ENCODE measurements at regions not wholly inside any gene's neighbourhood (a gene's known extent, or its start where the extent isn't known, plus 50 kb on each side); places are given as distances from the start of the nearest gene placed in this dataset.

DNA sequence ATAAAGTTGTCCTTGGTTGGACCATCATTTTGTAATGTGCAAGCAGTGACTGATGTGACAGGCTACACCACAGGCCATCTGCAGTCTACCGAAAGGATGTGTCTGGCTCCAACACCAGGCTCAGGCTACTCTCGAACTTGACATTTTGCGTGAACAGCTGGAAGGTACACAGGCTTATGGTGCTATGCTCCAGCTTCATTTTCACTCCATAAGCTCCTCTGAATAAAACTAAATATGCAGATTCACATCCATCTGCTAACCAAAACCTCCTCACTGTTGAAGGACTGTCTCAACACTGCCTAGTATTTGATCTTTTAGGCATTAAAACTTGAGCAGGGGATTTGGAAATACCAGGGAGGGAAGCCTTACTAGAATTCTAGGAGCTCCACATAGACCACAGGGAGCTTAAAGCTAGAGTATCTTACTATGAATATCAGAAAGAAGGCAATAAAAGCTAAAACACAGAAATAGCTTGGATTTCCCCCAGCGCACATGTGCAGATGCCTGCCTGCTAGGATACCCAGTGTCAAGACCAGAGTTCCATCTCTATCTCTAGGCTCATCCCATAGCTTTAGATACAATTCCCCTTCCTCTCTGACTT lies 383.9 kb upstream of the FAT3 start:
- no peak overlapping the region for H3K4me3 ChIP-seq (ENCODE audit: low read depth in 1 of 2, low read length in 2 of 2)
- H3K36me3 ChIP-seq (ENCODE audit: control insufficient read depth in 1 of 2, insufficient read depth in 2 of 2, low read length in 2 of 2) = no peaks in the 10 kb centered on the region

DNA sequence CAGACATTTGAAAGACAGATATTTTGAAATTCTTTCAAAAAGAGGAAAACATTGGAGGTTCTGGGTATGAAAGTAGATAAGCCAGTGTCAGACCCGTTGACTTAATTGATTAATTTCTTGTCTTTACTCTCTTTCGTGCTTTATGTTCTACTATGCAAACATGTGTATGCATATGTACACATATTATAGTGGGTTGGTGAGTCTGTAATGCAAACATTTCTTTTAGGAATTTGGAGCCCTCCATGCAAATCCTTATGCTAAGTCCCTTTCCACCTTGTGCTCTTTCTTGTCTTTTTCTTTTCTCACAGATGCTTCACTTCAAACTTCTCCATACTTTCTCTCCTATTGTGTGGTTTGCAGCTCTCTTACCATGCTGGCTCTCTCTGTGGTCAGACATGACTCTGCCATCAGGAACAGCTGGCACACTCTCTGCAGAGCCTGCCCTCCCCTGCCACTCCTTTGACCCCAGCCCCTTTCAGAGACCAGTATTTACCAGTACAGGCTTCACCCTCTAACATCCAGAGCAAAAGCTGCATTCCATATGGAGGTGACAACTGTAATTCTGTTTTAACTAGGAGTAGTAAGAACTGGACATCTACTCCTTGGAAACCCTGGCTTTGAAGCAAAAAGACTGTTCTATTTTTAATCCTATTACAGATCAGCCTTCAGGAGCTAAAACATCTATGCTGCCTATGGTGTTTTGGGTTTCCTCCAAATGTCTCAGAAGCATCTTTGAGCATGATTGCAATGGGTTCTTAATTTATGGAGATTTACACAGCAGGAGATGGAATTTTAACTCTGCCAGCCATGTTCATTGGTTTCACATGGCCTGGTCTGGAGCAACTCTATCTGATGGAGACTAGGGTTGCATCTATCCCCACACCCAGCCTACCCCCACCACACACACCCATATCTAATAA lies 386.9 kb upstream of the FAT3 start:
- Histone ChIP-seq H3K9me3 (ENCODE audit: control insufficient read depth in 1 of 2, low read length in 2 of 2) (no peaks in the 10 kb centered on the region), H3K4me1 (ENCODE audit: control insufficient read depth in 1 of 2, insufficient read depth in 2 of 2, low read length in 2 of 2) (no peaks in the 10 kb centered on the region), H3K36me3 (ENCODE audit: control insufficient read depth in 1 of 2, insufficient read depth in 2 of 2, low read length in 2 of 2) (no peaks in the 10 kb centered on the region), H3K9ac (ENCODE audit: low read depth in 1 of 2, low read length in 2 of 2) (no peak overlapping the region), H3K4me3 (ENCODE audit: low read depth in 1 of 2, low read length in 2 of 2) (no peak overlapping the region), H3K27ac (ENCODE audit: low read depth, low read length) (no peak overlapping the region), H3K27me3 (ENCODE audit: control insufficient read depth in 1 of 2, insufficient read depth in 2 of 2, low read length in 2 of 2) (no peaks in the 10 kb centered on the region)

More for the DNA sequence above, 383.9 kb upstream of the FAT3 start:
- no peak overlapping the region for H3K27ac ChIP-seq (ENCODE audit: low read depth, low read length)
- no peaks in the 10 kb centered on the region for H3K27me3 ChIP-seq (ENCODE audit: control insufficient read depth in 1 of 2, insufficient read depth in 2 of 2, low read length in 2 of 2)
- H3K9ac ChIP-seq (ENCODE audit: low read depth in 1 of 2, low read length in 2 of 2) = no peak overlapping the region
- H3K9me3 ChIP-seq (ENCODE audit: control insufficient read depth in 1 of 2, low read length in 2 of 2) = no peaks in the 10 kb centered on the region
- H3K4me1 ChIP-seq (ENCODE audit: control insufficient read depth in 1 of 2, insufficient read depth in 2 of 2, low read length in 2 of 2) = no peaks in the 10 kb centered on the region

DNA sequence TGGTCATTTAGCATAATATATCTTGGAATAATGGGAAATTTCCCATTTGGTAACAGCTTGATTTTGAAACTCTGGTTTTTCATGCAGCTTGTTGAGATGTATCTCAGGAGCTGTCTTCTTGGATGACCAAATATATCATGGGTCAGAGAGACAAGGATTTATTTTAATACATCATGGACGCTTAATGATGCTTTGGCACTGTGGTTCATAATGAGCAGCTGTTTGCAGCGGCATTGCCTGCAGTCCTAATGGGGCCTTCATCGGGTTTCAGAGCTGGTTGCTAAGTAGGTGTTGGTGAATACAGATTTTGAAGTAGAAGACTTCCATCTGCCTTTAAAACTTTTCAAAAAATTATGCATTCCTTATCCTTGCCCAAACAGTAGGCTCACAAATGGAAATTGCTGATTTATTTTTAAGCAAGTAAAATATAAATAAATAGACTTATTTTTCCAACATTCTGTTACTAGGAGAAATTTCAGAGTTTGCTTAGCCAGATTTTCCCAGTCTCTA lies 389.5 kb upstream of the FAT3 start:
- H3K36me3 ChIP-seq (ENCODE audit: control insufficient read depth in 1 of 2, insufficient read depth in 2 of 2, low read length in 2 of 2) = no peaks in the 10 kb centered on the region
- peaks cover 0 to 3% of the 10 kb centered on the region in 2 donors for H3K9me3 ChIP-seq (ENCODE audit: control insufficient read depth in 1 of 2, low read length in 2 of 2)
- H3K9ac ChIP-seq (ENCODE audit: low read depth in 1 of 2, low read length in 2 of 2) = no peak overlapping the region
- no peaks in the 10 kb centered on the region for H3K4me1 ChIP-seq (ENCODE audit: control insufficient read depth in 1 of 2, insufficient read depth in 2 of 2, low read length in 2 of 2)
- H3K27ac ChIP-seq (ENCODE audit: low read depth, low read length) = no peak overlapping the region
- H3K4me3 ChIP-seq (ENCODE audit: low read depth in 1 of 2, low read length in 2 of 2) = no peak overlapping the region
- H3K27me3 ChIP-seq (ENCODE audit: control insufficient read depth in 1 of 2, insufficient read depth in 2 of 2, low read length in 2 of 2) = no peaks in the 10 kb centered on the region

DNA sequence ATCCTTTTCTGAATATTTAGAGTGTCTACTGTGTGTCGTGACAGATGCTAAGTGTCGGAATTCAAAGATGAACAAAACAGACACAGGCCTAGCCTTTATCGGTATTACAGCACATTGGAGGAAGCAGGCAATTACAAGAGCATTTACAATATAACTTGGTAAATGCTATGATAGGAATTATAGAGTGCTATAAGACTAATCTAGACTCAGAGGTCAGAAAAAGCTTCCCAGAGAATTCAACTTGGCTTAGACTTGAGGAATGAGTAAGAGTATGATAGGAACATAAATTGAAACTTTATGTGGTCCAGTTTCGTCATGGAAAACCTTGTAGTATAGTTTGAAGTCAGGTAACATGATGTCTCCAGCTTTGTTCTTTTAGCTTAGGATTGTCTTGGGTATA lies 395.7 kb upstream of the FAT3 start:
- H3K9ac ChIP-seq (ENCODE audit: low read depth in 1 of 2, low read length in 2 of 2) = no peak overlapping the region
- peaks cover 0 to 3% of the 10 kb centered on the region in 2 donors for H3K9me3 ChIP-seq (ENCODE audit: control insufficient read depth in 1 of 2, low read length in 2 of 2)
- no peak overlapping the region for H3K4me3 ChIP-seq (ENCODE audit: low read depth in 1 of 2, low read length in 2 of 2)
- H3K36me3 ChIP-seq (ENCODE audit: control insufficient read depth in 1 of 2, insufficient read depth in 2 of 2, low read length in 2 of 2) = no peaks in the 10 kb centered on the region
- H3K27me3 ChIP-seq (ENCODE audit: control insufficient read depth in 1 of 2, insufficient read depth in 2 of 2, low read length in 2 of 2) = no peaks in the 10 kb centered on the region
- H3K27ac ChIP-seq (ENCODE audit: low read depth, low read length) = no peak overlapping the region
- H3K4me1 ChIP-seq (ENCODE audit: control insufficient read depth in 1 of 2, insufficient read depth in 2 of 2, low read length in 2 of 2) = no peaks in the 10 kb centered on the region

DNA sequence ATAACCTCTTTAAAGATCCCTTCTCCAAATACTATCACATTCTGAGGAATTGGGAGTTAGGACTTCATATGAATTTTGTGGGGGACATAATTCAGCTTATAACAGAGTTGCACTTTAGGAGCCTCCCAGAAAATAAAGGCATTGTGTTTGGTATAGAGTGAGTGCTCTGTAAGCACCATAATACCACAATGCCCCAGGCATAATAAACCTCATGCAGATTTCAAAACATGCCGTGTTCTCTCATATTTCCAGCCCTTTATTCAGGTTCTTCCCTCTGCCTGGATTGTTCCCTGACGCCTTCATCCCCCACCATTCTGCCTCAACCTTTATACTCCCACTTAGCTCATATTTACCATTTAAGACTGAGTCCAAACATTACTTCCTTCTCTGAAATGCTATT lies 398.8 kb upstream of the FAT3 start:
- Histone ChIP-seq H3K27me3 (ENCODE audit: control insufficient read depth in 1 of 2, insufficient read depth in 2 of 2, low read length in 2 of 2) (no peaks in the 10 kb centered on the region), H3K9me3 (ENCODE audit: control insufficient read depth in 1 of 2, low read length in 2 of 2) (no peaks in the 10 kb centered on the region), H3K9ac (ENCODE audit: low read depth in 1 of 2, low read length in 2 of 2) (no peak overlapping the region), H3K36me3 (ENCODE audit: control insufficient read depth in 1 of 2, insufficient read depth in 2 of 2, low read length in 2 of 2) (no peaks in the 10 kb centered on the region), H3K27ac (ENCODE audit: low read depth, low read length) (no peak overlapping the region), H3K4me3 (ENCODE audit: low read depth in 1 of 2, low read length in 2 of 2) (no peak overlapping the region), H3K4me1 (ENCODE audit: control insufficient read depth in 1 of 2, insufficient read depth in 2 of 2, low read length in 2 of 2) (no peaks in the 10 kb centered on the region)

DNA sequence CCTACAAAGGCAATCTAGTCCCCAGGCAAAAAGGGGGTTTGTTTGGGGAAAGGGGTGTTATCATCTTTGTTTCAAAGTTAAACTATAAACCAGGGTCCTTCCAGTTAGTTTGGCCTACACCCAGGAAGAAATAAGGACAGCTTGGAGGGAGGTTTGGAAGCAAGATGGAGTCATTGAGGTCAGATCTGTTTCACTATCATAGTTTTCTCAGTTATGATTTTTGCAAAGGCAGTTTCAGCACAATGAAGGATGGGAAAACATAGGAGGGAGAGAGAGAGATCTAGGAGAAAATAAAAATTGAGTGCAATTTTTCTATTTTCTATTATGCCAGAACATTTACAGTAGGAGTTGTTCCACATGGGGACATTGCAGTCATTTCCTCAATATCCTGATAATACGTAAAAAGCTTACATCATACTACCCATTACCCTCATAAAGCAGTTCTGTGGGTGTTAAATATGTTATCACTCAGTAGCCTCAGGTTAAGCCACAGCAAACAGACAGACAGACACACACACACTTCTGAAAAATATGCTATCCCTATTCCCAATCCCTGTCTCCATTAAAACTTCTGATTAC lies 401.3 kb upstream of the FAT3 start:
- Histone ChIP-seq H3K27me3 (ENCODE audit: control insufficient read depth in 1 of 2, insufficient read depth in 2 of 2, low read length in 2 of 2) (no peaks in the 10 kb centered on the region), H3K9me3 (ENCODE audit: control insufficient read depth in 1 of 2, low read length in 2 of 2) (no peaks in the 10 kb centered on the region)

DNA sequence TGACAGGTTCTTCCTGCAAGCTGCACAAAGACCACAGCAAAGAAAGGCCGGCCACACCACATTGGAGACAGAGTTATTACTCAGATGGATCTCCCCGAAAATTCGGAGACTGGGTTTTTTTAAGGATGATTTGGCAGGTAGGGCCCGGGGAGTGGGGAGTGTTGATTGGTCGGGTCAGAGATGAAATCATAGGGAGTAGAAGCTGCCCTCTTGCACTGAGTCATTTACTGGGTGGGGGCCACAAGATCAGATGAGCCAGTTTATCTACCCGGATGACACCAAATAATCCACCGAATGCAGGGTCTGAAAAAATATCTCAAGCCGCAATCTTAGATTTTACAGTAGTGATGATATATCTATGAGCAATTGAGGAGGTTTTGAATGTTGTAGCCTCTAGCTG lies 401.8 kb upstream of the FAT3 start:
- Histone ChIP-seq H3K4me3 (ENCODE audit: low read depth in 1 of 2, low read length in 2 of 2) (no peak overlapping the region), H3K27me3 (ENCODE audit: control insufficient read depth in 1 of 2, insufficient read depth in 2 of 2, low read length in 2 of 2) (no peaks in the 10 kb centered on the region), H3K4me1 (ENCODE audit: control insufficient read depth in 1 of 2, insufficient read depth in 2 of 2, low read length in 2 of 2) (no peaks in the 10 kb centered on the region), H3K27ac (ENCODE audit: low read depth, low read length) (no peak overlapping the region), H3K9me3 (ENCODE audit: control insufficient read depth in 1 of 2, low read length in 2 of 2) (no peaks in the 10 kb centered on the region), H3K9ac (ENCODE audit: low read depth in 1 of 2, low read length in 2 of 2) (no peak overlapping the region), H3K36me3 (ENCODE audit: control insufficient read depth in 1 of 2, insufficient read depth in 2 of 2, low read length in 2 of 2) (no peaks in the 10 kb centered on the region)

More for the DNA sequence above, 401.3 kb upstream of the FAT3 start:
- no peak overlapping the region for H3K4me3 ChIP-seq (ENCODE audit: low read depth in 1 of 2, low read length in 2 of 2)
- H3K4me1 ChIP-seq (ENCODE audit: control insufficient read depth in 1 of 2, insufficient read depth in 2 of 2, low read length in 2 of 2) = no peaks in the 10 kb centered on the region
- no peak overlapping the region for H3K27ac ChIP-seq (ENCODE audit: low read depth, low read length)
- no peak overlapping the region for H3K9ac ChIP-seq (ENCODE audit: low read depth in 1 of 2, low read length in 2 of 2)
- no peaks in the 10 kb centered on the region for H3K36me3 ChIP-seq (ENCODE audit: control insufficient read depth in 1 of 2, insufficient read depth in 2 of 2, low read length in 2 of 2)

DNA sequence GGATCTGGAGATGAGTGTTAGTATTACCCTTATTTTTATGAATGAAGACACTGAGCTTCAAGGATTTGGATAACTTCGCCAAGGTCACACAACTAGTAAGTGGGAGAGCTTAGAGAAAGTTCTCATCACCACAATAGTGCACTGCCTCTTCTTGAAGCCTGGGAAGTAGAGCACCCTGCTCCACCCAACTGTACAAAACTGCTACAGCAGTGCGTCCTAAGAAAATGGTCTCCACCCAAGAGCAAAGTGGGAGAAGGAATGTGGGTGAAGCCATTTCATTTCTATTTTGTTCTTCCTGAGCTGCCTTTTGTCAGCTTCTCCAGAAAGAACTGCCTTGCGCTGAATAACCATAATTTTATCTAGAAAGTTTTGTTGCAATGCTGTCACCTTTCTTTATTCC lies 403.9 kb upstream of the FAT3 start:
- no peak overlapping the region for H3K27ac ChIP-seq (ENCODE audit: low read depth, low read length)
- H3K9me3 ChIP-seq (ENCODE audit: control insufficient read depth in 1 of 2, low read length in 2 of 2) = no peaks in the 10 kb centered on the region
- H3K27me3 ChIP-seq (ENCODE audit: control insufficient read depth in 1 of 2, insufficient read depth in 2 of 2, low read length in 2 of 2) = no peaks in the 10 kb centered on the region
- H3K36me3 ChIP-seq (ENCODE audit: control insufficient read depth in 1 of 2, insufficient read depth in 2 of 2, low read length in 2 of 2) = no peaks in the 10 kb centered on the region
- H3K9ac ChIP-seq (ENCODE audit: low read depth in 1 of 2, low read length in 2 of 2) = no peak overlapping the region
- H3K4me3 ChIP-seq (ENCODE audit: low read depth in 1 of 2, low read length in 2 of 2) = no peak overlapping the region
- H3K4me1 ChIP-seq (ENCODE audit: control insufficient read depth in 1 of 2, insufficient read depth in 2 of 2, low read length in 2 of 2) = no peaks in the 10 kb centered on the region

DNA sequence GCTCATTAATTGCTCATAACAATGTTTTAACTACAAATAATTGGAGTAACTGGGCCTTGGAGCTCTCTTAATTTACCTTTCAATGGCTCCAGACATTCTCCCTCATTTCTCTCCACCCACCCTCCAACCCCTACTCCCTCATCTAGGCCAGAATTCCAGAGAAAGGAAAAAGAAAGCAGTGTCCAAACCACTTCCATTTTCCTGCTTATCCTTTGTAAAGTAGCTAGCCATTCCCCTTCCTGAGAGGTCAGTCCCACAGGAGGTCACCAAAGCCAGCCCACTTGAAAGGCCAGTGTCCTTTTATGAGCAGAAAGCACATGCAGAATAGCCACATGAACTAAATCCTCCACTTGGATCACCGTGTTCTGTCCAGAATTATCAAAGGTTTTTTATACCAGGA lies 404.8 kb upstream of the FAT3 start:
- H3K27me3 ChIP-seq (ENCODE audit: control insufficient read depth in 1 of 2, insufficient read depth in 2 of 2, low read length in 2 of 2) = no peaks in the 10 kb centered on the region
- H3K27ac ChIP-seq (ENCODE audit: low read depth, low read length) = no peak overlapping the region
- no peaks in the 10 kb centered on the region for H3K4me1 ChIP-seq (ENCODE audit: control insufficient read depth in 1 of 2, insufficient read depth in 2 of 2, low read length in 2 of 2)
- H3K4me3 ChIP-seq (ENCODE audit: low read depth in 1 of 2, low read length in 2 of 2) = no peak overlapping the region
- no peak overlapping the region for H3K9ac ChIP-seq (ENCODE audit: low read depth in 1 of 2, low read length in 2 of 2)
- H3K9me3 ChIP-seq (ENCODE audit: control insufficient read depth in 1 of 2, low read length in 2 of 2) = no peaks in the 10 kb centered on the region
- no peaks in the 10 kb centered on the region for H3K36me3 ChIP-seq (ENCODE audit: control insufficient read depth in 1 of 2, insufficient read depth in 2 of 2, low read length in 2 of 2)

DNA sequence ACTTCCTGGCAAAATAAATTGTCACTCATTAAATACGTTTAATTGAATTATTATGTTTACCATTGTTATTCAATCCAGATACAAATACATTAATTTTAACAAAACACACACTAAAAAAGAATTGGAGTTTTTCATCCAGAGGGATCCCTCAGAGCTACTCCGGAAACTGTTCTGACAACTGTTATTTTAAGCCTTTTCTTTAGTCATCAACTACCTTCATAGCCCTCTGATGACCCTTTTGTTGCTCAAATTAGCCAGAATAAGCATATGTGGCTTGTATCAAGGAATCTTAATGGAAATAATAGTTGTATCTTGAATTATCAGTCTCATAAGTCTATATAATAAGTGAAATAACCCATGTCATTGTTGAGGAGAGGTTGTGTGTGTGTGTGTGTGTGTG lies 405.4 kb upstream of the FAT3 start:
- H3K9ac ChIP-seq (ENCODE audit: low read depth in 1 of 2, low read length in 2 of 2) = no peak overlapping the region
- H3K9me3 ChIP-seq (ENCODE audit: control insufficient read depth in 1 of 2, low read length in 2 of 2) = no peaks in the 10 kb centered on the region
- H3K36me3 ChIP-seq (ENCODE audit: control insufficient read depth in 1 of 2, insufficient read depth in 2 of 2, low read length in 2 of 2) = no peaks in the 10 kb centered on the region
- H3K27ac ChIP-seq (ENCODE audit: low read depth, low read length) = no peak overlapping the region
- H3K4me1 ChIP-seq (ENCODE audit: control insufficient read depth in 1 of 2, insufficient read depth in 2 of 2, low read length in 2 of 2) = no peaks in the 10 kb centered on the region
- no peaks in the 10 kb centered on the region for H3K27me3 ChIP-seq (ENCODE audit: control insufficient read depth in 1 of 2, insufficient read depth in 2 of 2, low read length in 2 of 2)
- no peak overlapping the region for H3K4me3 ChIP-seq (ENCODE audit: low read depth in 1 of 2, low read length in 2 of 2)

Measured in duodenal mucosa (tissue), 2 donors.